Adipocyte (in vitro differentiated cells): ENCODE measurements at regions not wholly inside any gene's neighbourhood (a gene's known extent, or its start where the extent isn't known, plus 50 kb on each side); places are given as distances from the start of the nearest gene placed in this dataset.
"Not testable (repeated sequence)": the region's sequence is repeated elsewhere in the genome, so short reads cannot be mapped to it uniquely, and the experiment has no call there.

Experiments
- DNase-seq: peaks from one replicate; pipeline ENCODE4 v3.0.0-alpha.2; 2015; ENCODE audit warnings: low read depth
- H3K27me3 ChIP-seq: replicated peaks from 2 replicates; pipeline ENCODE4 v1.7.0; 2013; ENCODE audit warnings: mild to moderate bottlenecking, low read length, moderate library complexity; ENCODE audit not compliant: control insufficient read depth, insufficient read depth
- H3K36me3 ChIP-seq: 2 replicates; pipeline ENCODE4 v1.7.0; 2013; ENCODE audit warnings: low read length, mild to moderate bottlenecking, moderate library complexity; ENCODE audit not compliant: control insufficient read depth, insufficient read depth, severe bottlenecking
- H3K4me1 ChIP-seq: 2 replicates; pipeline ENCODE4 v1.7.0; 2013; ENCODE audit warnings: mild to moderate bottlenecking, low read length, moderate library complexity; ENCODE audit not compliant: control insufficient read depth, insufficient read depth
- H3K4me3 ChIP-seq: 2 replicates; pipeline ENCODE4 v1.7.0; 2013; ENCODE audit warnings: mild to moderate bottlenecking, low read length, moderate library complexity
- H3K9ac ChIP-seq: 2 replicates; pipeline ENCODE4 v1.7.0; 2013; ENCODE audit warnings: mild to moderate bottlenecking, low read length, moderate library complexity
- H3K9me3 ChIP-seq: 2 replicates; pipeline ENCODE4 v1.7.0; 2013; ENCODE audit warnings: mild to moderate bottlenecking, low read length, moderate library complexity; ENCODE audit not compliant: control insufficient read depth

- peaks cover 8% of the 10 kb centered on the region for H3K4me1 ChIP-seq
- DNase-seq = no peak
- no peaks in the 10 kb centered on the region for H3K27me3 ChIP-seq
- no peak overlapping the region for H3K9ac ChIP-seq
- H3K36me3 ChIP-seq = no peaks in the 10 kb centered on the region
- H3K9me3 ChIP-seq = no peaks in the 10 kb centered on the region
- H3K4me3 ChIP-seq = no peak overlapping the region
These were observed 435.3 kb upstream of the KCNMB2 start for GRCh38 chr3:178100908-178101307.

GRCh38 chr3:178103140-178103539 is 433.1 kb upstream of the KCNMB2 start:
- Histone ChIP-seq H3K9ac (no peak overlapping the region), H3K4me3 (no peak overlapping the region), H3K36me3 (no peaks in the 10 kb centered on the region), H3K9me3 (no peaks in the 10 kb centered on the region), H3K27me3 (no peaks in the 10 kb centered on the region), H3K4me1 (no peaks in the 10 kb centered on the region)
- DNase-seq = no peak

GRCh38 chr3:178107804-178108203 is 428.4 kb upstream of the KCNMB2 start:
- Histone ChIP-seq H3K9ac (no peak overlapping the region), H3K9me3 (no peaks in the 10 kb centered on the region), H3K4me1 (no peaks in the 10 kb centered on the region), H3K27me3 (no peaks in the 10 kb centered on the region), H3K4me3 (no peak overlapping the region), H3K36me3 (no peaks in the 10 kb centered on the region)
- DNase-seq = no peak

GRCh38 chr3:178109691-178110090 is 426.5 kb upstream of the KCNMB2 start:
- no peaks in the 10 kb centered on the region for H3K9me3 ChIP-seq
- H3K4me3 ChIP-seq = no peak overlapping the region
- H3K4me1 ChIP-seq = no peaks in the 10 kb centered on the region
- DNase-seq = no peak
- no peaks in the 10 kb centered on the region for H3K27me3 ChIP-seq
- H3K36me3 ChIP-seq = no peaks in the 10 kb centered on the region
- no peak overlapping the region for H3K9ac ChIP-seq

GRCh38 chr3:178112134-178112533 is 424.1 kb upstream of the KCNMB2 start:
- Histone ChIP-seq H3K4me1 (no peaks in the 10 kb centered on the region), H3K4me3 (no peak overlapping the region), H3K9ac (no peak overlapping the region), H3K27me3 (no peaks in the 10 kb centered on the region), H3K9me3 (no peaks in the 10 kb centered on the region), H3K36me3 (no peaks in the 10 kb centered on the region)
- DNase-seq = no peak

GRCh38 chr3:178112552-178112951 is 423.7 kb upstream of the KCNMB2 start:
- DNase-seq, H3K4me1 ChIP-seq, H3K27me3 ChIP-seq, H3K9ac ChIP-seq, H3K36me3 ChIP-seq, H3K9me3 ChIP-seq, H3K4me3 ChIP-seq: not testable (repeated sequence)

GRCh38 chr3:178117641-178118040 is 418.6 kb upstream of the KCNMB2 start:
- H3K9me3 ChIP-seq = no peaks in the 10 kb centered on the region
- H3K27me3 ChIP-seq = no peaks in the 10 kb centered on the region
- no peak overlapping the region for H3K4me3 ChIP-seq
- no peak overlapping the region for H3K9ac ChIP-seq
- no peak for DNase-seq
- no peaks in the 10 kb centered on the region for H3K36me3 ChIP-seq
- H3K4me1 ChIP-seq = peaks cover 13% of the 10 kb centered on the region

GRCh38 chr3:178119608-178120295 is 416.5 kb upstream of the KCNMB2 start:
- peak overlapping the region; percentile 12 for H3K4me3 ChIP-seq

GRCh38 chr3:178120367-178120766 is 415.9 kb upstream of the KCNMB2 start:
- Histone ChIP-seq H3K36me3 (no peaks in the 10 kb centered on the region), H3K4me3 (peak overlapping the region; percentile 12), H3K27me3 (no peaks in the 10 kb centered on the region), H3K4me1 (peaks cover 13% of the 10 kb centered on the region), H3K9ac (peak overlapping the region; percentile 30), H3K9me3 (no peaks in the 10 kb centered on the region)
- DNase-seq = no peak

More at GRCh38 chr3:178119608-178120295, 416.5 kb upstream of the KCNMB2 start:
- peak overlapping the region; percentile 30 for H3K9ac ChIP-seq
- H3K36me3 ChIP-seq, H3K9me3 ChIP-seq, H3K27me3 ChIP-seq: not testable (repeated sequence)
- peaks cover 13% of the 10 kb centered on the region for H3K4me1 ChIP-seq
- peak; percentile 65 for DNase-seq

- no peak for DNase-seq
These were observed 409.6 kb upstream of the KCNMB2 start for GRCh38 chr3:178126686-178127085.

GRCh38 chr3:178127221-178127620 is 409.0 kb upstream of the KCNMB2 start:
- no peak overlapping the region for H3K9ac ChIP-seq
- H3K4me3 ChIP-seq = no peak overlapping the region
- no peaks in the 10 kb centered on the region for H3K36me3 ChIP-seq
- no peaks in the 10 kb centered on the region for H3K9me3 ChIP-seq
- no peaks in the 10 kb centered on the region for H3K4me1 ChIP-seq
- H3K27me3 ChIP-seq = no peaks in the 10 kb centered on the region
- no peak for DNase-seq

More at GRCh38 chr3:178126686-178127085, 409.6 kb upstream of the KCNMB2 start:
- H3K4me1 ChIP-seq = no peaks in the 10 kb centered on the region
- H3K9ac ChIP-seq = no peak overlapping the region
- H3K4me3 ChIP-seq = no peak overlapping the region
- no peaks in the 10 kb centered on the region for H3K27me3 ChIP-seq
- no peaks in the 10 kb centered on the region for H3K9me3 ChIP-seq
- H3K36me3 ChIP-seq = no peaks in the 10 kb centered on the region

- H3K4me1 ChIP-seq = no peaks in the 10 kb centered on the region
- H3K4me3 ChIP-seq = no peak overlapping the region
- no peaks in the 10 kb centered on the region for H3K27me3 ChIP-seq
- H3K9ac ChIP-seq = no peak overlapping the region
- DNase-seq = no peak
- no peaks in the 10 kb centered on the region for H3K36me3 ChIP-seq
- no peaks in the 10 kb centered on the region for H3K9me3 ChIP-seq
These were observed 407.1 kb upstream of the KCNMB2 start for GRCh38 chr3:178129109-178129508.
